GM19023 (cell line): ENCODE measurements at regions not wholly inside any gene's neighbourhood (a gene's known extent, or its start where the extent isn't known, plus 50 kb on each side); places are given as distances from the start of the nearest gene placed in this dataset.
"Not testable (repeated sequence)": the region's sequence is repeated elsewhere in the genome, so short reads cannot be mapped to it uniquely, and the experiment has no call there.

ENCODE experiments used
- ATAC-seq: cut with Tn5 transposase; IDR thresholded peaks from one replicate; pipeline ENCODE4 v1.9.1; 2021; ENCODE audit warnings: mild to moderate bottlenecking, moderate library complexity; ENCODE audit not compliant: unreplicated experiment

GRCh38 chrX:87924619-87925018, 407.0 kb downstream of the KLHL4 start:
- ATAC-seq, result no peak

- no peak for ATAC-seq
Measured at GRCh38 chrX:87941841-87942240, 424.2 kb downstream of the KLHL4 start.

GRCh38 chrX:87961471-87961870, 443.9 kb downstream of the KLHL4 start:
- no peak for ATAC-seq

- no peak for ATAC-seq
Measured at GRCh38 chrX:87968118-87968517, 450.5 kb downstream of the KLHL4 start.

GRCh38 chrX:87972121-87972520, 454.5 kb downstream of the KLHL4 start:
- ATAC-seq, result not testable (repeated sequence)

- ATAC-seq, result no peak
Measured at GRCh38 chrX:87975365-87975764, 457.8 kb downstream of the KLHL4 start.

- not testable (repeated sequence) for ATAC-seq
Measured at GRCh38 chrX:88007873-88008272, 490.3 kb downstream of the KLHL4 start.

- no peak for ATAC-seq
Measured at GRCh38 chrX:88024022-88024421, 506.4 kb downstream of the KLHL4 start.

- no peak for ATAC-seq
Measured at GRCh38 chrX:88072339-88073030, 554.9 kb downstream of the KLHL4 start.

- no peak for ATAC-seq
Measured at GRCh38 chrX:88101968-88102367, 584.4 kb downstream of the KLHL4 start.

GRCh38 chrX:88135735-88136134, 611.3 kb upstream of the CPXCR1 start:
- ATAC-seq, result no peak

- ATAC-seq, result no peak
Measured at GRCh38 chrX:88136328-88136727, 610.7 kb upstream of the CPXCR1 start.

- no peak for ATAC-seq
Measured at GRCh38 chrX:88146577-88146976, 600.4 kb upstream of the CPXCR1 start.

GRCh38 chrX:88170553-88170952, 576.5 kb upstream of the CPXCR1 start:
- ATAC-seq, result no peak

GRCh38 chrX:88173932-88174440, 573.0 kb upstream of the CPXCR1 start:
- not testable (repeated sequence) for ATAC-seq

- no peak for ATAC-seq
Measured at GRCh38 chrX:88202149-88202548, 544.9 kb upstream of the CPXCR1 start.

GRCh38 chrX:88244066-88244465, 503.0 kb upstream of the CPXCR1 start:
- ATAC-seq, result no peak

- ATAC-seq, result no peak
Measured at GRCh38 chrX:88284844-88285243, 462.2 kb upstream of the CPXCR1 start.

- ATAC-seq, result not testable (repeated sequence)
Measured at GRCh38 chrX:88313972-88314371, 433.1 kb upstream of the CPXCR1 start.

GRCh38 chrX:88325634-88326033, 421.4 kb upstream of the CPXCR1 start:
- no peak for ATAC-seq

GRCh38 chrX:88355252-88355651, 391.8 kb upstream of the CPXCR1 start:
- no peak for ATAC-seq

- ATAC-seq, result no peak
Measured at GRCh38 chrX:88366314-88366713, 380.7 kb upstream of the CPXCR1 start.

- no peak for ATAC-seq
Measured at GRCh38 chrX:88378406-88378805, 368.6 kb upstream of the CPXCR1 start.
